ENCODE measurements at regions not wholly inside any gene's neighbourhood (a gene's known extent, or its start where the extent isn't known, plus 50 kb on each side); places are given as distances from the start of the nearest gene placed in this dataset.

DNA sequence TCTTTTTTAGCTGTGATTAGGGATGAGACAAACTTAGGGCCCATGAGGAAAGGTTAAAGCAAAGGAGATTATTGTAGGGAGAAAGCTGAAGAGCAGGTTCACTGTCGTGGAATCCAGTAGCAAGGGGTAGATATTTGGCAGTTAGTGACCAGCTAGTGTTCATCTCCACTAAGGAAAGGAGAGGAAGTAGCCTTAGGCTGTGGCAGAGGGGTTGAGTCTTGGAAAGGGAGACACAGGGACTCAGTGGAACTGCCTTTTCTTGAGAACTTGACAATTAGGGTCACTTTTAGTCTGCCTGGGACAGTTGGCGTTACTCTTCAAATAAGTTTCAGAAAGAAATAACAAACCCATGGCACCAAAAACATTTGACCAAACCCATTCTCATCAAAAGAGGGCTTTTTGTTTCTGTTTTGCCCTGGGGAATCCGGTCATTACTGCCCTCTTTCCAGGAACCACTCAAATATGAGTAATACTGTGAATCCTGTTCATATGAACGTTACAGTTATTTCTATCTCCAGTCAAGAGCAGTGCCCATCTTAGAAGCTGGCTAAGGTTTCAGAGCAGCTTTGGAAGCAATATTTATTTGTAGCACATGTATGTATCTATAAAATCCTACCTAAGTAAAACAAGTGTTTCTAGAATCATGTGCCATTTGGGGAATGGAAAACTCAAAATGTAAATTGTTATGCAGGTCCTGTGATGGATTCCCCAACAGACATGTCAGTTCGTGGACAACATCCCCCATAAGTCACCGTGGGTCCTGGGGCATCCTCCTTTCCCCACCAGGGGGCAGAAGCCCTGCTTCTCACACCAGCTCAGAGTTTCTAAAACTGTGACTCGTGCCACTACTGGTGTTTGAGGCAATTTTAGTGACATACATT, 77.3 kb upstream of the PHLPP1 start:
- H3K9ac ChIP-seq (ENCODE audit: low read length), result no peak overlapping the region
- no peaks in the 10 kb centered on the region for H3K79me2 ChIP-seq (ENCODE audit: insufficient read depth, low read length)
- no peaks in the 10 kb centered on the region for H3F3A ChIP-seq (ENCODE audit: insufficient read depth)
- H3K9me3 ChIP-seq (ENCODE audit: insufficient read depth, low read length), result no peaks in the 10 kb centered on the region
- H3K9me2 ChIP-seq (replicated peaks; ENCODE audit: insufficient read depth, low read length), result no peaks in the 10 kb centered on the region
- no peak overlapping the region for H3K4me2 ChIP-seq (ENCODE audit: low read depth, low read length, poor library complexity, severe bottlenecking)
- no peaks in the 10 kb centered on the region for H4K20me1 ChIP-seq (ENCODE audit: low read depth, low read length)
- peak overlapping the region; percentile 18 for H2AFZ ChIP-seq (ENCODE audit: low read depth, low read length, severe bottlenecking)
- H3K4me3 ChIP-seq (ENCODE audit: insufficient read depth, low read length, poor library complexity, severe bottlenecking), result no peak overlapping the region
- no peak overlapping the region for H3K27ac ChIP-seq (ENCODE audit: low read depth, low read length)
- H3K27me3 ChIP-seq (ENCODE audit: low read length), result no peaks in the 10 kb centered on the region
- TF ChIP-seq EZH2phosphoT487 (conservative IDR thresholded peaks at IDR 0.05; ENCODE audit: low read length), result no peak
- TF ChIP-seq, protein P1, sequence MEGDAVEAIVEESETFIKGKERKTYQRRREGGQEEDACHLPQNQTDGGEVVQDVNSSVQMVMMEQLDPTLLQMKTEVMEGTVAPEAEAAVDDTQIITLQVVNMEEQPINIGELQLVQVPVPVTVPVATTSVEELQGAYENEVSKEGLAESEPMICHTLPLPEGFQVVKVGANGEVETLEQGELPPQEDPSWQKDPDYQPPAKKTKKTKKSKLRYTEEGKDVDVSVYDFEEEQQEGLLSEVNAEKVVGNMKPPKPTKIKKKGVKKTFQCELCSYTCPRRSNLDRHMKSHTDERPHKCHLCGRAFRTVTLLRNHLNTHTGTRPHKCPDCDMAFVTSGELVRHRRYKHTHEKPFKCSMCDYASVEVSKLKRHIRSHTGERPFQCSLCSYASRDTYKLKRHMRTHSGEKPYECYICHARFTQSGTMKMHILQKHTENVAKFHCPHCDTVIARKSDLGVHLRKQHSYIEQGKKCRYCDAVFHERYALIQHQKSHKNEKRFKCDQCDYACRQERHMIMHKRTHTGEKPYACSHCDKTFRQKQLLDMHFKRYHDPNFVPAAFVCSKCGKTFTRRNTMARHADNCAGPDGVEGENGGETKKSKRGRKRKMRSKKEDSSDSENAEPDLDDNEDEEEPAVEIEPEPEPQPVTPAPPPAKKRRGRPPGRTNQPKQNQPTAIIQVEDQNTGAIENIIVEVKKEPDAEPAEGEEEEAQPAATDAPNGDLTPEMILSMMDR (IDR thresholded peaks at IDR 0.05; ENCODE audit: insufficient read depth, low read length, poor library complexity, severe bottlenecking), result peak; percentile 96
- no peaks in the 10 kb centered on the region for H3K36me3 ChIP-seq (ENCODE audit: low read length)

DNA sequence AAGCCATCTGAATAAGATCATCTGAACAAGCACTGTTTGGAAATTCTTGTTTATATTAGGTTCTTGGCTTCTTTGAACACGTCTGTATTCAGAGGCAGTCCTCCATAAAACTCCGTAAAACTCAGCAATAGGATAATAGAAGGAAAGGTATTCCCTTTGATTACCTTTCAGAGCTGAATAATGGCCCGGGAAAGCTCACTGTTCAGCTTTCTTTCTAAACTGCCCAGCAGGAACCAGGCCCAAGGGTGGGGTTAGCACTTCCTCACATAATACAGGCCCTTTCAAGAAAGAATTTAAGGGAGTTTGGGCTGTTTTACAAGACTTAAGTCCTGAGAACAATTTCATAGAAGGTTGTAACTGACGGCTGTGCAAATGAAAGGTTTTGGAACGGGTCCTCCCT, 72.2 kb upstream of the PHLPP1 start:
- no peaks in the 10 kb centered on the region for H4K20me1 ChIP-seq (ENCODE audit: low read depth, low read length)
- TF ChIP-seq, protein P1 (IDR thresholded peaks at IDR 0.05; ENCODE audit: insufficient read depth, low read length, poor library complexity, severe bottlenecking), result no peak
- no peak for TF ChIP-seq EZH2phosphoT487 (conservative IDR thresholded peaks at IDR 0.05; ENCODE audit: low read length)
- no peaks in the 10 kb centered on the region for H3K27me3 ChIP-seq (ENCODE audit: low read length)
- no peaks in the 10 kb centered on the region for H3K36me3 ChIP-seq (ENCODE audit: low read length)
- H3F3A ChIP-seq (ENCODE audit: insufficient read depth), result no peaks in the 10 kb centered on the region
- H3K9ac ChIP-seq (ENCODE audit: low read length), result no peak overlapping the region
- H3K9me3 ChIP-seq (ENCODE audit: insufficient read depth, low read length), result no peaks in the 10 kb centered on the region
- H3K27ac ChIP-seq (ENCODE audit: low read depth, low read length), result no peak overlapping the region
- H3K9me2 ChIP-seq (replicated peaks; ENCODE audit: insufficient read depth, low read length), result no peaks in the 10 kb centered on the region
- peak overlapping the region; percentile 29 for H2AFZ ChIP-seq (ENCODE audit: low read depth, low read length, severe bottlenecking)
- H3K4me3 ChIP-seq (ENCODE audit: insufficient read depth, low read length, poor library complexity, severe bottlenecking), result no peak overlapping the region
- H3K79me2 ChIP-seq (ENCODE audit: insufficient read depth, low read length), result no peaks in the 10 kb centered on the region
- no peak overlapping the region for H3K4me2 ChIP-seq (ENCODE audit: low read depth, low read length, poor library complexity, severe bottlenecking)

DNA sequence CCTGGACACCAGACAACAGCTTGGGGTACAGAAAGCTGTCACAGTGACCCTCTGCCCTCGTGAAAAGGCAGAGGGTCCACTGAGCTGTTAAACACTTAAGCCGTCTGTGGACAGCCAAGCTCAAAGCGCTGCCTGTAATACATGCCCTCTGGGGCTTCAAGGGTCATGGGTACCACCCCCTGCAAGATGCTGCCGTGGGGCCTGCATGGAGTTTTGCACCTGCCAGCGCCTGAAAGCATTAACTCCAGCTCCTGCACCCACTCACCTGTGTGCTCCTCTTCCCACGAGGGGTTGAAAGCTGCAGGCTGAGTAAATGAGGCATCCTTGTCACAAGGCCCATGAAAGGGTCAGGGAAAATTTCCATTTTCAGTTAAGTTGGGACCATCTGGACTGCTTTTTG, 70.6 kb upstream of the PHLPP1 start:
- Histone ChIP-seq H3K4me3 (ENCODE audit: insufficient read depth, low read length, poor library complexity, severe bottlenecking) (no peak overlapping the region), H3K9me2 (replicated peaks; ENCODE audit: insufficient read depth, low read length) (no peaks in the 10 kb centered on the region), H3K27ac (ENCODE audit: low read depth, low read length) (no peak overlapping the region), H2AFZ (ENCODE audit: low read depth, low read length, severe bottlenecking) (no peak overlapping the region), H3K9ac (ENCODE audit: low read length) (no peak overlapping the region), H3K9me3 (ENCODE audit: insufficient read depth, low read length) (no peaks in the 10 kb centered on the region), H3K79me2 (ENCODE audit: insufficient read depth, low read length) (no peaks in the 10 kb centered on the region), H3K36me3 (ENCODE audit: low read length) (no peaks in the 10 kb centered on the region), H3F3A (ENCODE audit: insufficient read depth) (no peaks in the 10 kb centered on the region), H3K27me3 (ENCODE audit: low read length) (no peaks in the 10 kb centered on the region), H3K4me2 (ENCODE audit: low read depth, low read length, poor library complexity, severe bottlenecking) (no peak overlapping the region), H4K20me1 (ENCODE audit: low read depth, low read length) (no peaks in the 10 kb centered on the region)
- TF ChIP-seq, protein P1 (IDR thresholded peaks at IDR 0.05; ENCODE audit: insufficient read depth, low read length, poor library complexity, severe bottlenecking), result no peak
- no peak for TF ChIP-seq EZH2phosphoT487 (conservative IDR thresholded peaks at IDR 0.05; ENCODE audit: low read length)

Measured in SU-DHL-6 (cell line).